K562 (cell line): ENCODE measurements at regions not wholly inside any gene's neighbourhood (a gene's known extent, or its start where the extent isn't known, plus 50 kb on each side); places are given as distances from the start of the nearest gene placed in this dataset.

Source experiments
- PHF20 ChIP-seq: fragments of 450-650 bp; IDR thresholded peaks from 2 replicates; pipeline ENCODE4 v1.6.1; 2018; ENCODE audit not compliant: partially characterized antibody
- SMARCC2 ChIP-seq: fragments of 450-650 bp; IDR thresholded peaks from 2 replicates; pipeline ENCODE4 v1.6.1; 2017; ENCODE audit warnings: antibody characterized with exemption, moderate library complexity, mild to moderate bottlenecking, low read depth
- ZNF780A ChIP-seq: fragments of 250-450 bp; sonication (Bioruptor Pico); IDR thresholded peaks from 2 replicates; pipeline ENCODE4 v1.5.0; 2021; ENCODE audit warnings: mild to moderate bottlenecking

GRCh38 chr18:44410740-44411139 is 269.9 kb upstream of the SETBP1 start:
- TF ChIP-seq PHF20 (no peak), ZNF780A (CRISPR knock-in tag) (no peak), SMARCC2 (no peak)
